Fibroblast of the aortic adventitia (primary cell): ENCODE measurements at regions not wholly inside any gene's neighbourhood (a gene's known extent, or its start where the extent isn't known, plus 50 kb on each side); places are given as distances from the start of the nearest gene placed in this dataset.

Source experiments
- DNase-seq: peaks from one replicate; pipeline ENCODE4 v3.0.0-alpha.2; 2010; ENCODE audit warnings: low read depth
- H3K4me3 ChIP-seq: 2 replicates; pipeline ENCODE4 v1.5.1; 2011; ENCODE audit warnings: low read depth, mild to moderate bottlenecking, control low read depth, low read length, moderate library complexity
- CTCF ChIP-seq: IDR thresholded peaks from 2 replicates; pipeline ENCODE4 v1.5.1; 2011; ENCODE audit warnings: mild to moderate bottlenecking, low read length, control low read depth, inconsistent platforms; ENCODE audit not compliant: insufficient read depth

DNA sequence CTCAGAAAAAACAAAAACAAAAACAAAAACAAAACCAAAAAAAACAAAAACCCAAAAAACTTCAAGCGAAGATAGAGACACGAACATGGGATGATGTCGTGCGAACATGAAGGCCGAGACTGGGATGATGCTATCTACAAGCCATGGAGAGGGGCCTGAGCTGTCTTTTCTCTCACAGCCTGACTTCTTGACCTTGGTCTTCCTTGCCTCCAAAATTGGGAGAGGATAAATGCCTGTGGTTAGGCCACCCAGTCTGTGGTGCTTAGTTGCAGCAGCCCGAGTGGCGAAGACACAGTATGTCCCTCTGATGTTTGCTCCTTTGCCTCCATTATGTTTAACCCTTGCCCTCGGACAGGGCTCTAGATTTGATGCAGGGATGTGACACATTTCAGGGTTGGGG lies 130.4 kb upstream of the BASP1 start:
- no peak overlapping the region for H3K4me3 ChIP-seq
- no peak for DNase-seq
- TF ChIP-seq CTCF = no peak

DNA sequence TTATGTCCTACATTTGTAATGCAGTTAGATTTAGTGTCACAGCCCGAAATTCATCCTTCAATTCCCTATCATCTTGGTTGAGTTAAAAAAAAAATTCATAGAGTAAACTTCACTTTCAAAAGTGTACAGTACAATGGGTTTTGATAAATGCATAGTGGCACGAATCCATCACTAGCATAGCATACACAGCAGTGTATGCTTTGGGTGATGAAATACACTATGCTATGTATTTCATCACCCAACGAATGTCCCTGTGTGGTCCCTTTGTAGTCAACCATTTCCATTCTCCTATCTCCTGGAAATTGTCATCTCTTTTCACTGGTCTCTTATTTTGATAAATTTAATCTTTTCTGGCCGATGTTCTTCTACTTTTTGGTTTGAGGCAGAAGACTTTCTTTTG lies 129.4 kb upstream of the BASP1 start:
- H3K4me3 ChIP-seq = no peak overlapping the region
- no peak for DNase-seq
- no peak for TF ChIP-seq CTCF

DNA sequence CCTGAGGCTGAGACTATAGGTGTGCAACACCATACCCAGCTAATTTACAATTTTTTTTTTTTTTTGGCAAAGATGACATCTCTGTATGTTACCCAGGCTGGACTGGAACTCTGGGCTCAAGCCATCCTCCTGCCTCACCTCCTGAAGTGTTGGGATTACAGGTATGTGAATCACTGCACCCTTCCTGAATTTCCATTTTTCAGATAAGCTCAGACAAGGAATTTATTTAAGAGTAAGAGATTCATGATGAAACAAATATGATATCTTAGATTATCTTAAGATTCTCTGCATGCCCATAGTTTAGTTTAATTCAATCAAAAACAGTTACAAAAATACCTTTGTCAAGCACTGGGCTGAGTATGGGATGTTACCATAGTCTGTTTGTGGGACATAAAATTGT lies 128.4 kb upstream of the BASP1 start:
- no peak overlapping the region for H3K4me3 ChIP-seq
- no peak for DNase-seq
- TF ChIP-seq CTCF = no peak

GRCh38 chr5:17089690-17090089 lies 127.7 kb upstream of the BASP1 start:
- H3K4me3 ChIP-seq = no peak overlapping the region
- TF ChIP-seq CTCF = no peak
- DNase-seq = peak; percentile 57

GRCh38 chr5:17090839-17091238 lies 126.6 kb upstream of the BASP1 start:
- no peak overlapping the region for H3K4me3 ChIP-seq
- TF ChIP-seq CTCF = no peak
- DNase-seq = no peak

DNA sequence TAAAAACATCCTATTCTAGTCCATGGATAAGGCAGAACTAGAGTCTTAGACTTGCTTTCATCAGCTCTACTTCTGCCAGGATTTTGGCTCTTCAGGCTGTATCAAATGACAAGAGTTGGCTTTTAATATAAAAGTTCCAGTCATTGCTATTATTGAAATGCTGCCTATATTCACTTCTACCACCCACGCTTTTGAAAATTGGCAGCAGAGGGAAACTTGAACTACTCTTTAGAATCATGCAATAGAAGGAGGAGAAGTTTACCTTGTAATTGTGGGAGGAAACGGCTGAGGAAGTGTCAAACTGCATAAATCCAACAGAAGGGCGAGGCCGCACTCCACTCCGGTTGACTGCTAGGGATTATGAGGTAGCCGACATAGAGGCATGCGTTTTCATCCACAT lies 122.6 kb upstream of the BASP1 start:
- H3K4me3 ChIP-seq = no peak overlapping the region
- peak; percentile 63 for DNase-seq
- TF ChIP-seq CTCF = no peak

DNA sequence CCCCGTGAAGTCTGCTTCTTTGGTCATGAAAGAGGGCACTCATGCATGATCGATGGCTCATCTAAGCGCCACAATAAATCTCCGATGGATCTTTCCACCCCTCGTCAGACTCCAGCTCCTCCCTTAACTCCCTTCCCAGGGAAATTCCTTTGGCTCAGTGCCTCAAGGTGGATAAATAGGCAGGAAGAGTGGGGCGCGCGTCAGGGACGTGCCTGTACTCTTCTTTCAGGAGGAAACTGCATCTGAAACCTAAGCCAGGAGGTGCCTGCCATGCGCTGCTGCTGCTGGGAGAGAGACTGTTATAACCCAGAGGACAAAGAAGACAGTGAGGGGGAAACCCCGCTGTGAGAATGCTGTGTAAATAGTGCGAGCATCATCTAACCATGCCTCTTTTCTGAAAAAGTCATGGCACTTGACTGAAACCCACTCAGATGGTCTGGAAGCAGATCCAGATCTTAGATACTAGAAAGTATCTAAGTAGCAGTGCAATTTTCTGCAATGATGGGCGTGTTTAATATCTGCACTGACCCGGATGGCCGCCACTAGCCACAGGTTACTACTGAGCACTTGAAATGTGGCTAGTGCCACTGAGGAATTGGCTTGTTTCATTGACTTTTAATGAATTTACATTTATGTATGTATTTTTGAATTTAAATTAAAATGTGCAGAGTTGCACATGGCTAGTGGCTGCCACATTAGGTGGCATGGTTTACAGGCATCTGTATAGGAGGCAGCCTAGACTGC lies 120.3 kb upstream of the BASP1 start:
- H3K4me3 ChIP-seq = no peak overlapping the region
- no peak for DNase-seq
- TF ChIP-seq CTCF = no peak
